ENCODE measurements at regions not wholly inside any gene's neighbourhood (a gene's known extent, or its start where the extent isn't known, plus 50 kb on each side); places are given as distances from the start of the nearest gene placed in this dataset.

DNA sequence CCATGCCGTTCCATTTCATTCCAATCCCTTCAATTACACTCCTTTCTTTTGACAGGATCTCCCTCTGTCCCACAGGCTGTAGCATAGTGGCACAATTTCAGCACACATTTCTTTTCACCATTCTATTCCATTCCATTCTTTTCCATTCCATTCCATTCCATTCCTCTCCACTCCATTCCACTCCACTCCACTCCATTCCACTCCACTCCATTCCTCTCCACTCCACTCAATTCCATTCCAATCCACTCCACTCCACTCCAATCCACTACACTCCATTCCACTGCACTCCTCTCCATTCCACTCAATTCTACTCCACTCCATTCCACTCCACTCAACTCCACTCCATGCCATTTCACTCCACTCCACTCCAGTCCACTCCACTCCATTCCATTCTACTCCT, 1495.1 kb downstream of the TSPY10 start (continued):
- TF ChIP-seq, protein P1, sequence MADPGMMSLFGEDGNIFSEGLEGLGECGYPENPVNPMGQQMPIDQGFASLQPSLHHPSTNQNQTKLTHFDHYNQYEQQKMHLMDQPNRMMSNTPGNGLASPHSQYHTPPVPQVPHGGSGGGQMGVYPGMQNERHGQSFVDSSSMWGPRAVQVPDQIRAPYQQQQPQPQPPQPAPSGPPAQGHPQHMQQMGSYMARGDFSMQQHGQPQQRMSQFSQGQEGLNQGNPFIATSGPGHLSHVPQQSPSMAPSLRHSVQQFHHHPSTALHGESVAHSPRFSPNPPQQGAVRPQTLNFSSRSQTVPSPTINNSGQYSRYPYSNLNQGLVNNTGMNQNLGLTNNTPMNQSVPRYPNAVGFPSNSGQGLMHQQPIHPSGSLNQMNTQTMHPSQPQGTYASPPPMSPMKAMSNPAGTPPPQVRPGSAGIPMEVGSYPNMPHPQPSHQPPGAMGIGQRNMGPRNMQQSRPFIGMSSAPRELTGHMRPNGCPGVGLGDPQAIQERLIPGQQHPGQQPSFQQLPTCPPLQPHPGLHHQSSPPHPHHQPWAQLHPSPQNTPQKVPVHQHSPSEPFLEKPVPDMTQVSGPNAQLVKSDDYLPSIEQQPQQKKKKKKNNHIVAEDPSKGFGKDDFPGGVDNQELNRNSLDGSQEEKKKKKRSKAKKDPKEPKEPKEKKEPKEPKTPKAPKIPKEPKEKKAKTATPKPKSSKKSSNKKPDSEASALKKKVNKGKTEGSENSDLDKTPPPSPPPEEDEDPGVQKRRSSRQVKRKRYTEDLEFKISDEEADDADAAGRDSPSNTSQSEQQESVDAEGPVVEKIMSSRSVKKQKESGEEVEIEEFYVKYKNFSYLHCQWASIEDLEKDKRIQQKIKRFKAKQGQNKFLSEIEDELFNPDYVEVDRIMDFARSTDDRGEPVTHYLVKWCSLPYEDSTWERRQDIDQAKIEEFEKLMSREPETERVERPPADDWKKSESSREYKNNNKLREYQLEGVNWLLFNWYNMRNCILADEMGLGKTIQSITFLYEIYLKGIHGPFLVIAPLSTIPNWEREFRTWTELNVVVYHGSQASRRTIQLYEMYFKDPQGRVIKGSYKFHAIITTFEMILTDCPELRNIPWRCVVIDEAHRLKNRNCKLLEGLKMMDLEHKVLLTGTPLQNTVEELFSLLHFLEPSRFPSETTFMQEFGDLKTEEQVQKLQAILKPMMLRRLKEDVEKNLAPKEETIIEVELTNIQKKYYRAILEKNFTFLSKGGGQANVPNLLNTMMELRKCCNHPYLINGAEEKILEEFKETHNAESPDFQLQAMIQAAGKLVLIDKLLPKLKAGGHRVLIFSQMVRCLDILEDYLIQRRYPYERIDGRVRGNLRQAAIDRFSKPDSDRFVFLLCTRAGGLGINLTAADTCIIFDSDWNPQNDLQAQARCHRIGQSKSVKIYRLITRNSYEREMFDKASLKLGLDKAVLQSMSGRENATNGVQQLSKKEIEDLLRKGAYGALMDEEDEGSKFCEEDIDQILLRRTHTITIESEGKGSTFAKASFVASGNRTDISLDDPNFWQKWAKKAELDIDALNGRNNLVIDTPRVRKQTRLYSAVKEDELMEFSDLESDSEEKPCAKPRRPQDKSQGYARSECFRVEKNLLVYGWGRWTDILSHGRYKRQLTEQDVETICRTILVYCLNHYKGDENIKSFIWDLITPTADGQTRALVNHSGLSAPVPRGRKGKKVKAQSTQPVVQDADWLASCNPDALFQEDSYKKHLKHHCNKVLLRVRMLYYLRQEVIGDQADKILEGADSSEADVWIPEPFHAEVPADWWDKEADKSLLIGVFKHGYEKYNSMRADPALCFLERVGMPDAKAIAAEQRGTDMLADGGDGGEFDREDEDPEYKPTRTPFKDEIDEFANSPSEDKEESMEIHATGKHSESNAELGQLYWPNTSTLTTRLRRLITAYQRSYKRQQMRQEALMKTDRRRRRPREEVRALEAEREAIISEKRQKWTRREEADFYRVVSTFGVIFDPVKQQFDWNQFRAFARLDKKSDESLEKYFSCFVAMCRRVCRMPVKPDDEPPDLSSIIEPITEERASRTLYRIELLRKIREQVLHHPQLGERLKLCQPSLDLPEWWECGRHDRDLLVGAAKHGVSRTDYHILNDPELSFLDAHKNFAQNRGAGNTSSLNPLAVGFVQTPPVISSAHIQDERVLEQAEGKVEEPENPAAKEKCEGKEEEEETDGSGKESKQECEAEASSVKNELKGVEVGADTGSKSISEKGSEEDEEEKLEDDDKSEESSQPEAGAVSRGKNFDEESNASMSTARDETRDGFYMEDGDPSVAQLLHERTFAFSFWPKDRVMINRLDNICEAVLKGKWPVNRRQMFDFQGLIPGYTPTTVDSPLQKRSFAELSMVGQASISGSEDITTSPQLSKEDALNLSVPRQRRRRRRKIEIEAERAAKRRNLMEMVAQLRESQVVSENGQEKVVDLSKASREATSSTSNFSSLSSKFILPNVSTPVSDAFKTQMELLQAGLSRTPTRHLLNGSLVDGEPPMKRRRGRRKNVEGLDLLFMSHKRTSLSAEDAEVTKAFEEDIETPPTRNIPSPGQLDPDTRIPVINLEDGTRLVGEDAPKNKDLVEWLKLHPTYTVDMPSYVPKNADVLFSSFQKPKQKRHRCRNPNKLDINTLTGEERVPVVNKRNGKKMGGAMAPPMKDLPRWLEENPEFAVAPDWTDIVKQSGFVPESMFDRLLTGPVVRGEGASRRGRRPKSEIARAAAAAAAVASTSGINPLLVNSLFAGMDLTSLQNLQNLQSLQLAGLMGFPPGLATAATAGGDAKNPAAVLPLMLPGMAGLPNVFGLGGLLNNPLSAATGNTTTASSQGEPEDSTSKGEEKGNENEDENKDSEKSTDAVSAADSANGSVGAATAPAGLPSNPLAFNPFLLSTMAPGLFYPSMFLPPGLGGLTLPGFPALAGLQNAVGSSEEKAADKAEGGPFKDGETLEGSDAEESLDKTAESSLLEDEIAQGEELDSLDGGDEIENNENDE (IDR thresholded peaks at IDR 0.05; ENCODE audit: insufficient replicate concordance, low read length) = no peak
- TF ChIP-seq RAD21 (IDR thresholded peaks at IDR 0.05 in 1 of 2, conservative IDR thresholded peaks at IDR 0.05 in 1 of 2; ENCODE audit: low read depth in 2 of 2, low read length in 2 of 2) (no peak), JUN (IDR thresholded peaks at IDR 0.05; ENCODE audit: low read depth, low read length) (no peak), SIX5 (IDR thresholded peaks at IDR 0.05; ENCODE audit: low read depth, low read length) (no peak), KDM5A (IDR thresholded peaks at IDR 0.05; ENCODE audit: low read length) (no peak), KDM1A (IDR thresholded peaks at IDR 0.05; ENCODE audit: borderline replicate concordance, low read length) (no peak), POU5F1 (IDR thresholded peaks at IDR 0.05; ENCODE audit: low read depth, low read length) (no peak), CEBPB (IDR thresholded peaks at IDR 0.05; ENCODE audit: low read depth, low read length) (no peak), MAX (IDR thresholded peaks at IDR 0.05) (no peak)

All from H1 (cell line).